Stimulated activated naive B cell treated with anti-CD40 and anti-IgM and Interleukin-4, amounts not matched to agents 10 μg/mL and 1 μg/mL and 100 μg/mL, for 72 hours (primary cell): ENCODE measurements at regions not wholly inside any gene's neighbourhood (a gene's known extent, or its start where the extent isn't known, plus 50 kb on each side); places are given as distances from the start of the nearest gene placed in this dataset.
A peak's percentile ranks its signal among the peaks of the same experiment; 100 is the strongest.
"Not testable (repeated sequence)": the region's sequence is repeated elsewhere in the genome, so short reads cannot be mapped to it uniquely, and the experiment has no call there.

ENCODE experiments used
- ATAC-seq, 2 donors: fragments of 150-1000 bp; cut with Tn5 transposase; replicated peaks; 2 replicates each; pipeline ENCODE4 v1.10.0; 2021; ENCODE audit warnings: moderate library complexity in 1 of 2
- DNase-seq: peaks from one replicate; pipeline ENCODE4 v3.0.0; 2021
- H3K27ac Mint-ChIP-seq: one replicate; pipeline ENCODE4 v1.8.0; 2022; ENCODE audit warnings: mild to moderate bottlenecking, mixed read lengths
- H3K27me3 Mint-ChIP-seq, 2 donors: one replicate each; pipeline ENCODE4 v1.8.0; 2022; ENCODE audit warnings: mixed read lengths in 2 of 2
- H3K36me3 Mint-ChIP-seq, 2 donors: one replicate each; pipeline ENCODE4 v1.8.0; 2022; ENCODE audit warnings: mixed read lengths in 2 of 2, mild to moderate bottlenecking in 1 of 2
- H3K4me1 Mint-ChIP-seq, 2 donors: one replicate each; pipeline ENCODE4 v1.8.0; 2022; ENCODE audit warnings: mixed read lengths in 2 of 2, mild to moderate bottlenecking in 1 of 2
- H3K4me3 Mint-ChIP-seq, 2 donors: one replicate each; pipeline ENCODE4 v1.8.0; 2022; ENCODE audit warnings: mild to moderate bottlenecking in 2 of 2, mixed read lengths in 2 of 2, moderate library complexity in 1 of 2
- H3K9me3 Mint-ChIP-seq, 2 donors: one replicate each; pipeline ENCODE4 v1.8.0; 2022; ENCODE audit warnings: mixed read lengths in 2 of 2, mild to moderate bottlenecking in 1 of 2

- DNase-seq (no peak), ATAC-seq (no peak)
- Mint-ChIP-seq H3K9me3 (no peaks in the 10 kb centered on the region), H3K4me1 (peaks cover 39 to 54% of the 10 kb centered on the region in 2 donors), H3K27me3 (peaks cover 5 to 31% of the 10 kb centered on the region in 2 donors), H3K36me3 (peaks cover 11 to 15% of the 10 kb centered on the region in 2 donors), H3K4me3 (no peak overlapping the region), H3K27ac (no peak overlapping the region)
These were observed 143.4 kb downstream of the SEC14L1 start for GRCh38 chr17:77284023-77284617.

DNA sequence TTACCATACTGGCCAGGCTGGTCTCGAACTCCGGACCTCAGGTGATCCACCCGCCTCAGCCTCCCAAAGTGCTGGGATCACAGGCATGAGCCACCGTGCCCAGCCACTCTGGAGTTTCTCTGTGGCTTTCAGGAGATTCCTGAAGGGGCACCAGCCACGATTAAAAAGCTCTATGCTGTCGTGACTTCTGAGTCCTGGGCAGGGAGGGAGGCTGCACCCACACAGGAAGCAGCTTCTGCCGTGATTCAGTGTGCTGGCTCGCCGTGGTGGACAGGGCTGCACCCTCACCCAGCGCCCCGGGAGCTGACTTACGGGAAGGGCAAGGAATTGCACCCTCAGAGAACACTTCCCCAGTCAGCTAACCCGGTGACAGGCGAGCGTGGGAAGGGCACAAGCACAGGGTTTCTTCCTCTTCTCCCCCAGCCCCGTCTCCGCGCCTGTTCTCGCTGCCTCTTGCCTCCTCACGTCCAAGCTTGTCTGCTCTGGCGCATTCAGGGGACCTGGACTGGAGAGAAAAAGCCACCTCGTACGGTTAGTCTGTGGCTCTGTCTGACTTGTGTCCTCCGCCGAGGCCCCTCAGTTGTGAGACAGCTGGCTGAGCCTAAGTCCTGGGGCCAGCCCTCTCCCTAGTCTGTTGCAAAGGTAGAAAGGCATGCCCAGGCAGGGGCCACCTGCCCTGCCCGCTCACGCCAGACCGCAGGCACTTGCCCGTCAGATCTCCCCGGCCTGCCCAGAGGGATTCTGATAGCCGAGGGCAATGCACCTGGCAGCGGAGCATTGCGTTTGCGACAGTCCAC, 145.0 kb downstream of the SEC14L1 start:
- Mint-ChIP-seq H3K27ac (no peak overlapping the region), H3K4me1 (peaks cover 33 to 41% of the 10 kb centered on the region in 2 donors), H3K36me3 (peaks cover 11 to 15% of the 10 kb centered on the region in 2 donors), H3K4me3 (peak overlapping the region; percentile 12 to 65), H3K27me3 (peaks cover 0 to 21% of the 10 kb centered on the region in 2 donors), H3K9me3 (no peaks in the 10 kb centered on the region)
- peak; percentile 11 for DNase-seq
- peak; percentile 6 to 13 for ATAC-seq

- no peak overlapping the region for H3K27ac Mint-ChIP-seq
- H3K4me3 Mint-ChIP-seq, result no peak overlapping the region
- H3K27me3 Mint-ChIP-seq, result peaks cover 0 to 21% of the 10 kb centered on the region in 2 donors
- H3K9me3 Mint-ChIP-seq, result no peaks in the 10 kb centered on the region
- DNase-seq (no peak), ATAC-seq (no peak)
- peaks cover 11 to 15% of the 10 kb centered on the region in 2 donors for H3K36me3 Mint-ChIP-seq
- peaks cover 33 to 41% of the 10 kb centered on the region in 2 donors for H3K4me1 Mint-ChIP-seq
These were observed 145.5 kb downstream of the SEC14L1 start for GRCh38 chr17:77286391-77286640.

- ATAC-seq (no peak), DNase-seq (no peak)
- Mint-ChIP-seq H3K4me3 (no peak overlapping the region), H3K9me3 (no peaks in the 10 kb centered on the region), H3K4me1 (peaks cover 31 to 37% of the 10 kb centered on the region in 2 donors), H3K27me3 (peaks cover 0 to 18% of the 10 kb centered on the region in 2 donors), H3K36me3 (peaks cover 12 to 14% of the 10 kb centered on the region in 2 donors), H3K27ac (no peak overlapping the region)
These were observed 146.1 kb downstream of the SEC14L1 start for GRCh38 chr17:77286641-77287431.

GRCh38 chr17:77287432-77288068, 146.8 kb downstream of the SEC14L1 start:
- no peaks in the 10 kb centered on the region for H3K9me3 Mint-ChIP-seq
- no peak overlapping the region for H3K4me3 Mint-ChIP-seq
- peaks cover 11 to 14% of the 10 kb centered on the region in 2 donors for H3K36me3 Mint-ChIP-seq
- peaks cover 0 to 13% of the 10 kb centered on the region in 2 donors for H3K27me3 Mint-ChIP-seq
- peaks cover 27 to 30% of the 10 kb centered on the region in 2 donors for H3K4me1 Mint-ChIP-seq
- peak overlapping the region; percentile 56 for H3K27ac Mint-ChIP-seq
- ATAC-seq (no peak), DNase-seq (no peak)

GRCh38 chr17:77288115-77288619, 147.4 kb downstream of the SEC14L1 start:
- Mint-ChIP-seq H3K9me3 (no peaks in the 10 kb centered on the region), H3K36me3 (peaks cover 12 to 13% of the 10 kb centered on the region in 2 donors), H3K4me3 (no peak overlapping the region), H3K27me3 (peaks cover 0 to 13% of the 10 kb centered on the region in 2 donors), H3K27ac (no peak overlapping the region), H3K4me1 (peaks cover 23 to 24% of the 10 kb centered on the region in 2 donors)
- no peak for DNase-seq
- ATAC-seq, result no peak

- not testable (repeated sequence) for H3K9me3 Mint-ChIP-seq, ATAC-seq, DNase-seq, H3K4me3 Mint-ChIP-seq, H3K27ac Mint-ChIP-seq
- Mint-ChIP-seq H3K36me3 (peaks cover 6 to 17% of the 10 kb centered on the region in 2 donors), H3K27me3 (peaks cover 0 to 12% of the 10 kb centered on the region in 2 donors), H3K4me1 (peaks cover 6 to 14% of the 10 kb centered on the region in 2 donors)
These were observed 150.2 kb downstream of the SEC14L1 start for GRCh38 chr17:77290759-77291558.

- H3K4me3 Mint-ChIP-seq, result no peak overlapping the region
- peaks cover 6 to 23% of the 10 kb centered on the region in 2 donors for H3K36me3 Mint-ChIP-seq
- DNase-seq (no peak), ATAC-seq (no peak)
- peaks cover 0 to 15% of the 10 kb centered on the region in 2 donors for H3K4me1 Mint-ChIP-seq
- peaks cover 4 to 5% of the 10 kb centered on the region in 2 donors for H3K27me3 Mint-ChIP-seq
- H3K9me3 Mint-ChIP-seq, result no peaks in the 10 kb centered on the region
- H3K27ac Mint-ChIP-seq, result no peak overlapping the region
These were observed 151.0 kb downstream of the SEC14L1 start for GRCh38 chr17:77291591-77292386.

GRCh38 chr17:77294761-77295160, 154.0 kb downstream of the SEC14L1 start:
- DNase-seq (no peak), ATAC-seq (no peak)
- Mint-ChIP-seq H3K4me3 (no peak overlapping the region), H3K27me3 (peaks cover 0 to 4% of the 10 kb centered on the region in 2 donors), H3K27ac (no peak overlapping the region), H3K4me1 (peaks cover 7 to 13% of the 10 kb centered on the region in 2 donors), H3K36me3 (peaks cover 5 to 41% of the 10 kb centered on the region in 2 donors), H3K9me3 (peaks cover 0 to 4% of the 10 kb centered on the region in 2 donors)

GRCh38 chr17:77295241-77295853, 154.6 kb downstream of the SEC14L1 start:
- peaks cover 0 to 4% of the 10 kb centered on the region in 2 donors for H3K9me3 Mint-ChIP-seq
- H3K27ac Mint-ChIP-seq, result no peak overlapping the region
- H3K36me3 Mint-ChIP-seq, result peaks cover 5 to 41% of the 10 kb centered on the region in 2 donors
- ATAC-seq (no peak), DNase-seq (no peak)
- H3K4me1 Mint-ChIP-seq, result peaks cover 7 to 11% of the 10 kb centered on the region in 2 donors
- peaks cover 0 to 4% of the 10 kb centered on the region in 2 donors for H3K27me3 Mint-ChIP-seq
- H3K4me3 Mint-ChIP-seq, result no peak overlapping the region

DNA sequence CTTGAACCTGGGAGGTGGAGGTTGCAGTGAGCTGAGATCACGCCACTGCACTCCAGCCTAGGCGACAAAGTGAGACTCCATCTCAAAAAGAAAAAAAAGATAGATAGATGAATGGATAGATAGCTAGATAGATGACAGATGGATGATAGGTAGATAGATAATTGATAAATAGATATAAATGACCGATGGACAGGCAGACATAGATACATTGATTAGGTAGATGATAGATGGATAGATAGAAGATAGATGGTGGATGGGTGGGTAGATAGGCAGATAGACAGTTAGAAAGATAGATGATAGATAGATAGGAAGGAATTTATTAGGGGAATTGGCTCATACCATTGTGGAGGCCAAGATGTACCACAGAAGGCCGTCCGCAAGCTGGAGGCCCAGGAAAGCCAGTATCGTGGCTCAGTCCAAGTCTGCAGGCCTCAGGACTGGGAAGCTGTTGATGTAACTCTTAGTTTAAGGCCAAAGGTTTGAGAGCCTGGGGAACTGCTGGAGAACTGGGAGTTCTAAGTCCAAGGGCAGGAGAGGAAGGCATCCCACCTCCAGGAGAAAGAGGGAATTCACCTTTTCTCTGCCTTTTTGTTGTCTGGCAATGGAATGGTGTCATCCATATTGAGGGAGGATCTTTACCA, 156.1 kb downstream of the SEC14L1 start:
- no peak for DNase-seq
- Mint-ChIP-seq H3K4me1 (peaks cover 7 to 10% of the 10 kb centered on the region in 2 donors), H3K9me3 (peaks cover 0 to 4% of the 10 kb centered on the region in 2 donors), H3K27me3 (peaks cover 0 to 4% of the 10 kb centered on the region in 2 donors), H3K4me3 (no peak overlapping the region), H3K27ac (no peak overlapping the region), H3K36me3 (peaks cover 4 to 40% of the 10 kb centered on the region in 2 donors)
- ATAC-seq, result no peak
